Esophagus squamous epithelium (tissue), 4 donors: ENCODE measurements at regions not wholly inside any gene's neighbourhood (a gene's known extent, or its start where the extent isn't known, plus 50 kb on each side); places are given as distances from the start of the nearest gene placed in this dataset.

Experiments used
- CTCF ChIP-seq, 6 experiments: fragments of 450-650 bp in 4 of 6; fragments of 200-600 bp in 2 of 6; sonication (generic) in 2 of 6; IDR thresholded peaks; one replicate each; pipeline ENCODE4 v1.5.1; 2016 to 2019; ENCODE audit warnings: antibody characterized with exemption in 6 of 6, mild to moderate bottlenecking in 4 of 6, moderate library complexity in 4 of 6
- POLR2A ChIP-seq, 4 donors: fragments of 450-650 bp; IDR thresholded peaks; one replicate each; pipeline ENCODE4 v1.6.1; 2017; ENCODE audit warnings: antibody characterized with exemption in 4 of 4, mild to moderate bottlenecking in 4 of 4, moderate library complexity in 3 of 4

DNA sequence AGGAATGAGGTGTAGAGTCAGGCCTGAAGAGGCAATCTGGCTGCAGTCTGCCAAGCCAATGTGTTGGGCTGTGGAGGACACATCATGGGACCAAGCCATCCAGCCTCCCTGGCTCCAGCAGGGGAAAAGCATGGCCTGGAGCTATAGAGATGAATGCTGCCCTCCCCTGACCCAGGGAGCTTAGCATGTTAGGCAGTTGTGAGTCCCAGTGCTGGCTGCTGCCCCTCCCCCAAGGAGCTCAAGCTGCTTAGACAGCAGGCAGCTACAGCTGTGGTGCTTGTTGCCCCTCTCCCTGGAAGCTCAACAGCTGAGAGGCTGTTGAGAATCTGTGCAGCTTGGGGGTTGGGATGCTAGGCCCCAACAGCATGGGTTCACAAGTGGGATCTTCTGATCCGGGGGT, 85.6 kb upstream of the DNAJC19 start:
- TF ChIP-seq POLR2A (IDR thresholded peaks at IDR 0.05) (no peak), CTCF (IDR thresholded peaks at IDR 0.05) (no peak)
